ENCODE measurements at regions not wholly inside any gene's neighbourhood (a gene's known extent, or its start where the extent isn't known, plus 50 kb on each side); places are given as distances from the start of the nearest gene placed in this dataset.

- H3K4me3 ChIP-seq: no peak overlapping the region
- intact Hi-C loops (cut with DNase I; ENCODE audit: low total_unique reads): no loop called here
- no peaks in the 10 kb centered on the region for H3K36me3 ChIP-seq
- H3K27me3 ChIP-seq: no peaks in the 10 kb centered on the region
- no peaks in the 10 kb centered on the region for H3K9me3 ChIP-seq
- in situ Hi-C loops (cut with MboI; ENCODE audit: low pct_ligation_motif_present in 1 of 4, low pct_unique_long_range_greater_than_20kb in 1 of 4, low sequenced_read_pairs in 3 of 4): no loop called here
- WGBS, 2 donors (ENCODE audit: low coverage in 1 of 2): 88 to 90% methylated on average over 5 to 6 of the region's 6 CpGs
- no peak overlapping the region for H3K27ac ChIP-seq
- no peak for DNase-seq
- TF ChIP-seq CTCF (IDR thresholded peaks at IDR 0.05) (no peak), POLR2A (IDR thresholded peaks at IDR 0.05) (no peak), POLR2AphosphoS5 (IDR thresholded peaks at IDR 0.05) (no peak), EP300 (IDR thresholded peaks at IDR 0.05; ENCODE audit: low read depth) (no peak)
- H3K4me1 ChIP-seq: no peaks in the 10 kb centered on the region
Observed at GRCh38 chr4:22949161-22949855, 256.6 kb downstream of the GBA3 start.

GRCh38 chr4:22947851-22948250, 255.1 kb downstream of the GBA3 start:
- Histone ChIP-seq H3K27ac (no peak overlapping the region), H3K9me3 (no peaks in the 10 kb centered on the region), H3K36me3 (no peaks in the 10 kb centered on the region), H3K4me3 (no peak overlapping the region), H3K27me3 (no peaks in the 10 kb centered on the region), H3K4me1 (no peaks in the 10 kb centered on the region)
- in situ Hi-C loops (cut with MboI; ENCODE audit: low pct_ligation_motif_present in 1 of 4, low pct_unique_long_range_greater_than_20kb in 1 of 4, low sequenced_read_pairs in 3 of 4): no loop called here
- TF ChIP-seq POLR2A (IDR thresholded peaks at IDR 0.05): no peak
- no peak for TF ChIP-seq CTCF (IDR thresholded peaks at IDR 0.05)
- no peak for TF ChIP-seq POLR2AphosphoS5 (IDR thresholded peaks at IDR 0.05)
- no peak for TF ChIP-seq EP300 (IDR thresholded peaks at IDR 0.05; ENCODE audit: low read depth)
- WGBS, 2 donors (ENCODE audit: low coverage in 1 of 2): 83 to 86% methylated on average over 5 of the region's 5 CpGs
- intact Hi-C loops (cut with DNase I; ENCODE audit: low total_unique reads): no loop called here
- DNase-seq: no peak

GRCh38 chr4:22942920-22943559, 250.3 kb downstream of the GBA3 start:
- Histone ChIP-seq H3K4me1 (no peaks in the 10 kb centered on the region), H3K27me3 (no peaks in the 10 kb centered on the region), H3K4me3 (no peak overlapping the region), H3K9me3 (no peaks in the 10 kb centered on the region), H3K36me3 (no peaks in the 10 kb centered on the region), H3K27ac (no peak overlapping the region)
- intact Hi-C loops (cut with DNase I; ENCODE audit: low total_unique reads) (no loop called here), in situ Hi-C loops (cut with MboI; ENCODE audit: low pct_ligation_motif_present in 1 of 4, low pct_unique_long_range_greater_than_20kb in 1 of 4, low sequenced_read_pairs in 3 of 4) (no loop called here)
- 73 to 79% methylated on average over 6 of the region's 6 CpGs for WGBS, 2 donors (ENCODE audit: low coverage in 1 of 2)
- DNase-seq: no peak
- TF ChIP-seq POLR2A (IDR thresholded peaks at IDR 0.05) (no peak), CTCF (IDR thresholded peaks at IDR 0.05) (no peak), EP300 (IDR thresholded peaks at IDR 0.05; ENCODE audit: low read depth) (no peak), POLR2AphosphoS5 (IDR thresholded peaks at IDR 0.05) (no peak)

GRCh38 chr4:22941688-22942375, 249.1 kb downstream of the GBA3 start:
- 52 to 58% methylated on average over 2 to 5 of the region's 5 CpGs for WGBS, 2 donors (ENCODE audit: low coverage in 1 of 2)
- Histone ChIP-seq H3K27me3 (no peaks in the 10 kb centered on the region), H3K4me1 (no peaks in the 10 kb centered on the region), H3K27ac (no peak overlapping the region), H3K36me3 (no peaks in the 10 kb centered on the region), H3K9me3 (peaks cover 0 to under 1% of the 10 kb centered on the region in 2 donors), H3K4me3 (no peak overlapping the region)
- intact Hi-C loops (cut with DNase I; ENCODE audit: low total_unique reads) (no loop called here), in situ Hi-C loops (cut with MboI; ENCODE audit: low pct_ligation_motif_present in 1 of 4, low pct_unique_long_range_greater_than_20kb in 1 of 4, low sequenced_read_pairs in 3 of 4) (no loop called here)
- TF ChIP-seq POLR2AphosphoS5 (IDR thresholded peaks at IDR 0.05): no peak
- TF ChIP-seq CTCF (IDR thresholded peaks at IDR 0.05): no peak
- TF ChIP-seq POLR2A (IDR thresholded peaks at IDR 0.05): no peak
- TF ChIP-seq EP300 (IDR thresholded peaks at IDR 0.05; ENCODE audit: low read depth): no peak
- DNase-seq: peak; percentile 9

All from transverse colon (tissue), 4 donors.